Mononuclear cell (primary cell): ENCODE measurements at regions not wholly inside any gene's neighbourhood (a gene's known extent, or its start where the extent isn't known, plus 50 kb on each side); places are given as distances from the start of the nearest gene placed in this dataset.

Source experiments
- H3K27me3 ChIP-seq: 2 replicates; pipeline ENCODE4 v1.6.0; 2011; ENCODE audit warnings: low read length, control low read depth; ENCODE audit not compliant: insufficient read depth
- H3K4me1 ChIP-seq: 2 replicates; pipeline ENCODE4 v1.5.1; 2011; ENCODE audit warnings: mild to moderate bottlenecking, low read length, control low read depth; ENCODE audit not compliant: insufficient read depth
- H3K4me3 ChIP-seq: 2 replicates; pipeline ENCODE4 v1.5.1; 2011; ENCODE audit warnings: mild to moderate bottlenecking, low read length, moderate library complexity
- H3K9me3 ChIP-seq: 2 replicates; pipeline ENCODE4 v1.5.1; 2011; ENCODE audit warnings: low read depth, mild to moderate bottlenecking, control low read depth, low read length

DNA sequence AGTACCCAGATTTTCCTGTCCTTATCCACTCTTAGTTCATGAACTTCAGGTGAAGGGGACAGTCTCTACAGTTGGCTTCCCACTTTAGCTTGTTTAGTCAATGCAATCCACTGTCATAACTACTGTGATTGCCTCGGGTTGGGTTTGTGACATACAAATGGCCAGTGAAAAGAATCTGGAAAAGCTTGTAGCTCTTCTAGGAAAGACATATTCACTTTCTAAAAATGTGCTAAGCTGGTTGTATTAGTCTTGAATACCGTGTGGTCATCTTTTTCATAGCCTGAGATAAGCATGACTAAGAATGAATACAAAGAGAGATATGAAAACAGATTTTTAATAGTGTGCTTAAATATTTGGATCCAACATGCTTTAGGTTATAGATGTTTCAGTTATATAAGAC is 1443.5 kb upstream of the IGFBP7 start:
- no peaks in the 10 kb centered on the region for H3K27me3 ChIP-seq
- no peaks in the 10 kb centered on the region for H3K9me3 ChIP-seq
- no peak overlapping the region for H3K4me3 ChIP-seq
- H3K4me1 ChIP-seq, result no peaks in the 10 kb centered on the region

DNA sequence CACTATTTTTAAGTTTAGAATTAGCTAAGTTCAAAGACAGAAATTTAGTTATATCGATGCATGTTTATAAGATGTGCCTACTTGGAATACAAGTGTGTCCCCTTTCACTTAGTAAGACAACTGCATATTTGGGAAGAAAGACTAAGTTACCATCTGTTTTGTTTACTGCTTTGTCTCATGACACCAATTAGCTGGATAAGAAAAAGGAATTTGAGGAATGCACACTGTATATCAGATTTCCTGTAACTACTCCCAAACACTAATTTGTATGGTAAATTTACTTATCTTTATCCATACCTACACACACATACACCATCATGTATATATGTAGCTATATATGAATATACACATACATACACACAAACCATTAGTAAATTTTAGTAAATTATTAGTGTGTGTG is 1442.8 kb upstream of the IGFBP7 start:
- H3K9me3 ChIP-seq, result no peaks in the 10 kb centered on the region
- no peaks in the 10 kb centered on the region for H3K27me3 ChIP-seq
- no peaks in the 10 kb centered on the region for H3K4me1 ChIP-seq
- no peak overlapping the region for H3K4me3 ChIP-seq

DNA sequence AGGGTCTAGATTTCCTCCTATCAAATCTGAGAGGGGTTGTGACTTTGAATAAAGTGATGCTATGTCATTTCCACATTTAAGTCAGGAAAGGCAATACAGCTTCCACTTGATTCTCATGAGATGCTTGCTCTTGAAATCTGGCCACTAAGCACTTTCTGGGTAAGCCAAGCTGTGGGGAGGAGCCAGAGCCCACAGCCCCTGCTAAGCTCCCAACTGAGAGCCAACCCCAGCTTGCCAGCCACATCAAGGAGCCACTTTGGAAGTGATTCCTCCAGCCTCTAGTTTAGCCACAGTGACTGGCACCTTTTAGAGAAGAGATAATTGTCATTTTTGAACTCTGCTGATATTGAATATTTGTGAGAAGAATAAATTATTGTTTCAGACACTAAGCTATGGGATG is 1441.5 kb upstream of the IGFBP7 start:
- Histone ChIP-seq H3K9me3 (no peaks in the 10 kb centered on the region), H3K4me1 (no peaks in the 10 kb centered on the region), H3K4me3 (no peak overlapping the region), H3K27me3 (no peaks in the 10 kb centered on the region)

DNA sequence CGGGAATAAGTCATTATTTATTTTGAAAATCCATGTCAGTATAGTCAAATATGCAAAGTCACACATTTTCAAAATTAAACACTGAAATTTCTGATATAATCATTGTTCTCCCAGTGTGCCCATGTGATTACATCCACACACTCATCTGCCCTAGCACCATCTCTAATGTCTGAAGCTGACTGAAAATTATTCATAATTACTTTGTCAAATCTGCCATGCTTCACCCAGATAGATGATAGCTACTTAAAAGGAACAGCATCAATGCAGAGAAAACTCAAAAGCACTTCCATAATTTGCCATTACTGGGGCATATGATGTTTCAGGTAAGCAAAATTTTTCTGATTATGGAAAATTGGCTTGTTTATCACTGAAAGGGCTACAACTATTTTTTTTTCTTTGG is 1433.3 kb upstream of the IGFBP7 start:
- Histone ChIP-seq H3K4me1 (no peaks in the 10 kb centered on the region), H3K9me3 (peaks cover 7% of the 10 kb centered on the region), H3K4me3 (no peak overlapping the region), H3K27me3 (no peaks in the 10 kb centered on the region)

DNA sequence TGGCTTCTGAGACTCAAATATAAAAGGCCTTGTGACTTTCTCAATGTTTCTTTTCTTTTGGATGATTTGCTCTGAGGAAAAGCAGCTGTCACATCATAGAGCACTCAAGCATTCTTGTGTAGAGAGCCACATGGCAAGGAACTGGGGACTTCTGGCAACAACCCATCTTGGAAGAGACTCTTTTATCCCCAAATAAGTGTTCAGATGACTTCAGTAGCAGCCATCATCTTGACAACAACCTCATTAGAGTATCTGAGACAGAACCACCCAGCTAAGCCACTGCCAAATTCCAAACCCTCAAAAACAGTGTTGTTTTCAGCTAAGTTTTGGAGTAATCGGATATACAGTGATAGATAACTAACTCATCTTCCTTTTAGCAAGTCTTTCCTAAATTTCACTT is 1431.7 kb upstream of the IGFBP7 start:
- Histone ChIP-seq H3K4me1 (no peaks in the 10 kb centered on the region), H3K4me3 (no peak overlapping the region), H3K27me3 (no peaks in the 10 kb centered on the region), H3K9me3 (peaks cover 7% of the 10 kb centered on the region)

DNA sequence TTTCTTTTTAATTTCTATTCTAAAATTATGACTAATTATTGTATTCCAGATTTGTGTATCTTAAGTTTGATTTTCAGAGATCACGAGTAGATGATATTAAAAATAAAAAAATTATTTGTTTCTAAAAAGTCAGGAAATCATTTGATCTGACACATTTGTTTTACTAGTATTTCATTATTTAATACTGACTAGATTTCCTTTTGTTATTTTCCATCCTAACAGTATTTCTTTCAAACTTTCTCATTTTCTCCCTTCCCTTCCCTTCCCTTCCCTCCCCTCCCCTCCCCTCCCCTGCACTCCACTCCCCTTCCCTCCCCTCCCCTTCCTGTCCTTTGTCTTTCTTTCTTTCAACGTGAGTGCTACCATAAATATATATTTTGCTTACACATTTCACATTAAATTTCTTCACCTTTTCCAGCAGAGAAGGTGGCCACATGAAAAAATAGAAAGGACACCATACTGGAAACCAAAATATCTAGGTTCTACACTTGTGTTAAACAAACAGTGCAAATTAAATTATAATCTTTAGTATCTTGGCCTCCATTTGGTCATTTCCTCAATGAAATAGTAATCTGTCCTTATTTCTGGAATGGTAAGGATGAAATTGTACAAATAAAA is 1412.7 kb upstream of the IGFBP7 start:
- no peaks in the 10 kb centered on the region for H3K27me3 ChIP-seq
- H3K4me1 ChIP-seq, result no peaks in the 10 kb centered on the region
- H3K4me3 ChIP-seq, result no peak overlapping the region
- H3K9me3 ChIP-seq, result no peaks in the 10 kb centered on the region

DNA sequence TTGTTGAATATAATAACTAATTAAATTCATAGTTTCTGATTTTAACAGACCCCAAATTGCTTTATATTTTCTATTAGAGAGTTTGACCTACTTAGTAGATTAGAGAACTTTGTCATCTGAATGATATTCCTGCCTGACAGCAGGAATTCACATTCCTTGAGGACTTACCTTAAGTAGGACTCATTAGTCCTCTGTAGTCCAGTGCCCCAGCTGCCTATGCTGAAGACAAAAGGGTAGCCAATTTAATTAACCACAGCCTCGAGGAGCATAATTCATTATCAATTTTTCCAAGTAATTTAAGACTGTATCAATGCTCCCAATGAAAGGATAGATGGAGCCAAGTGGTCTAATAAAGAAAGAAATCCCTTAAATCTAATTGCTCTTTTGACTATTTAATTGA is 1405.0 kb upstream of the IGFBP7 start:
- no peaks in the 10 kb centered on the region for H3K4me1 ChIP-seq
- H3K9me3 ChIP-seq, result no peaks in the 10 kb centered on the region
- H3K4me3 ChIP-seq, result no peak overlapping the region
- no peaks in the 10 kb centered on the region for H3K27me3 ChIP-seq

DNA sequence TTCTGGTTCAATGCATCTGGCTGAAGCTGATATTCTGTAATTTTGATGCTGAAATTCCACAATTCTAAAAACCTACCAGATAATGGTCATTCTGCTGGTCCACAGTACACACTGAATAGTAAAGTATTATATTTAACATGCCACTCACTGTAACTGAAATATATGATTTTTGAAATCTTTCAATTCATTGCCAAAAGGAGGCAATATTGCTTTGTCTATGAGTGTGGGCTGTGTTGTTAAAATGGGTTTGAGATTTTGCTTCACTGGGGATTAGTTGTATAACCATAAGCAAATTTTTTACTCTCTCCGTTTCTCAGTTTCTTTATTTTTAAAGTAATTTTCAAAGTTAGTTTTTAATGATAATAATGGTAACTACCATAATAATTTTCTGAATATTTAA is 1404.1 kb upstream of the IGFBP7 start:
- Histone ChIP-seq H3K4me1 (no peaks in the 10 kb centered on the region), H3K9me3 (no peaks in the 10 kb centered on the region), H3K27me3 (no peaks in the 10 kb centered on the region), H3K4me3 (no peak overlapping the region)

DNA sequence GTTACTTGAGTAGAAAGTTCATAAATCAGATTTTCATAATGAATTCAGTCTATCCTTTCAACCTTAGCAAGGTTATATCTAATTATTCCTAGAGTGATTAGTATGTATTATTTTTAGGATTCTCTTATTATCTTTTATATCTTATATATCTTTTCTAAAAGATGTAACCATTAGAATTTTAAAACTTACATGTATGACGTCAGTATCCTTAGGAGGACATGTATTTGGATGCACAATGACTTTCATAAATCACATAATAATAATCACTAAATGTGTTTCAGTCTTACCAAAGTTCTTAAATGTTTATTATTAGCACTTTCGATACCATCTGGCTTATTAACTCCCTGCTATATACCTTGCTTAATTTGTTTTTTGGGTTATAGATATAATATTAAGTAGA is 1400.5 kb upstream of the IGFBP7 start:
- H3K27me3 ChIP-seq, result no peaks in the 10 kb centered on the region

DNA sequence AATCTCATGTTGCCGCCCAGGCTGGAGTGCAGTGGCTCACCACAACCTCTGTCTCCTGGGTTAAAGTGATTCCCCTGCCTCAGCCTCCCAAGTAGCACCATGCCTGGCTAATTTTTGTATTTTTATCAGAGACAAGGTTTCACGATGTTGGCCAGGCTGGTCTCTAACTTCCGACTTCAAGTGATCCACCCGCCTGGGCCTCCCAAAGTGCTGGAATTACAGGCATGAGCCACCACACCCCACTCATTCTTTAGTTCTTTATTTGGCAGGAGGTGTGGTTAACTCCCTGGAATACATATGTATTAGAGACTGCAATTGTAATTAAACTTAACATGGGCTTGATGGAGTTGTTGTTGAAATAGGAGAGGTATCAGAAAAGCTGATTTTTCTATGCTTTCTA is 1396.9 kb upstream of the IGFBP7 start:
- Histone ChIP-seq H3K4me3 (no peak overlapping the region), H3K9me3 (peaks cover 6% of the 10 kb centered on the region), H3K27me3 (no peaks in the 10 kb centered on the region), H3K4me1 (no peaks in the 10 kb centered on the region)

More for the DNA sequence above, 1400.5 kb upstream of the IGFBP7 start:
- no peak overlapping the region for H3K4me3 ChIP-seq
- no peaks in the 10 kb centered on the region for H3K4me1 ChIP-seq
- H3K9me3 ChIP-seq, result no peaks in the 10 kb centered on the region

DNA sequence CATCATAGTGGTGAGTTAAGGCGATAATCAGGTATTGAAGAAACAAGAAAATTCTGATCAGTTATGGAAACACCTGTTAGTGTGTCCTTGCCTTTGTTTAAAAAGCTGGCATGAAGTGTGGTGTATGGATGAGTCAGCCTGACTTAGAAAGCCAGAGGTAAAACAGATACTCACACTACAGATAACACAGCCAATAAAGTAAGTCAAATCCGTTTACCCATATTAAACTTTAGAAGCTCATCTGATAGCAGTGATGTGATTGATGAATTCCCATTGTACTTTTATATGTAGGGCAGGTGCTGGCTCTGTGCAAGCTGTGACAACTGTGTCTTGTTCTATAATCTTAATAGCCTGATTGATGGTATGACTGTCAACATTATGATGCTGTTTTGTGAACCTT is 1392.7 kb upstream of the IGFBP7 start:
- Histone ChIP-seq H3K4me1 (no peaks in the 10 kb centered on the region), H3K27me3 (no peaks in the 10 kb centered on the region), H3K9me3 (peaks cover 6% of the 10 kb centered on the region), H3K4me3 (no peak overlapping the region)

DNA sequence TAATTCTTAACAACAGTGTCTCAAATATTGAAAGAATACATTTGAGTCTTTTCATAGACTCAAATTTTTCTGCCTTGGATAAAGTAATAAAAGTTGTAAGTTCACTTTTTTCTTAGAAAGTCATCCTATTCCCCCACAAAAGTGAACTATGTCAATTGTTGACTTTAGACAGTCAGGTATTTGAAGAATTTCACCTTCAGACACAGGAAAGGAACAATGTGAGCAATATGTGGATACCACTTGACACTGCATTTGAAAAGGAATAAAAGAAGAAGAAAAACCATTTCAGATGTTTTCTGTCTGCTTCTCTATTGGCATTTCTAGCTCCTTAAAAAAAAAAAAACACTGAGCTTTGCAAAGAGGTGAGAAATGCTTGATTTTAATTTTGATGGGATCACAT is 1389.0 kb upstream of the IGFBP7 start:
- H3K4me1 ChIP-seq, result no peaks in the 10 kb centered on the region
- H3K9me3 ChIP-seq, result peaks cover 6% of the 10 kb centered on the region
- no peaks in the 10 kb centered on the region for H3K27me3 ChIP-seq
- no peak overlapping the region for H3K4me3 ChIP-seq

DNA sequence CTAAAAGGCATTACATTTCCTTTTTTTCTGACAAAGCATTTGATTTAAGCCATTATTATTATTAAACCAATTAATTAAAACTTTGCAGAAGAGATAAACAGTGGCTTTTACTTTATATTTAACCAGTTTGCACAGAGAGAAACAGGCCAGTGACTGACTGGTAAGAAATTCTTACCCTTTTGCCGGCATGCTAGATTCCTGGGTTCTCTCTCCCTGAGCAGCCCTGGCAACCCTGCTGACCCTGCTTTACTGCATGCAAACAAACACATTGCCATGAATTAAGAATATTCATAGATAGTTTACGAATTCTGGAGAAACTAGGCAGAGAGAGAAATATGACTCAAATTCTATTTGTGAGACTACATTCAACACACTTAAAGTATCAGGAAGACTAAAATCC is 1381.4 kb upstream of the IGFBP7 start:
- no peaks in the 10 kb centered on the region for H3K9me3 ChIP-seq
- H3K27me3 ChIP-seq, result no peaks in the 10 kb centered on the region
- no peaks in the 10 kb centered on the region for H3K4me1 ChIP-seq
- H3K4me3 ChIP-seq, result no peak overlapping the region

DNA sequence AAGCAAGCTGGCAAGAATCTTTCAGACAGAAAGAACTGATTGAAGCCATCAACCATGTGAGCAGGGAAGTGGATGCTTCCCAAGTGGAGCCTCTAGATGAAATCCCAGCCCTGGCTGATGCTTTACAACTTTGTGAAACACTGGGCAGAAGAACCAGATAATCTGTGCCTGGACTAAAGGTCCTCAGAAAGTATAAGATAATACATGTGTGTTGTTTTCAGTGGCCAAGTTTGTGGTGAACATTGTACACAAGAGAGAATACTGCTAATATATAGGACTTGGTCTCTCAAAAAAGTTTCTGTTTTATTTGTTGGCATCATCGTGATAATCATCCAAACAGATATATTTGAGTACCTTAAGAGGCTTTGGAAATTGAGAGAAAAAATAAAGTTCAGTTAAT is 1367.8 kb upstream of the IGFBP7 start:
- Histone ChIP-seq H3K4me3 (no peak overlapping the region), H3K27me3 (no peaks in the 10 kb centered on the region), H3K4me1 (no peaks in the 10 kb centered on the region), H3K9me3 (peaks cover 7% of the 10 kb centered on the region)

DNA sequence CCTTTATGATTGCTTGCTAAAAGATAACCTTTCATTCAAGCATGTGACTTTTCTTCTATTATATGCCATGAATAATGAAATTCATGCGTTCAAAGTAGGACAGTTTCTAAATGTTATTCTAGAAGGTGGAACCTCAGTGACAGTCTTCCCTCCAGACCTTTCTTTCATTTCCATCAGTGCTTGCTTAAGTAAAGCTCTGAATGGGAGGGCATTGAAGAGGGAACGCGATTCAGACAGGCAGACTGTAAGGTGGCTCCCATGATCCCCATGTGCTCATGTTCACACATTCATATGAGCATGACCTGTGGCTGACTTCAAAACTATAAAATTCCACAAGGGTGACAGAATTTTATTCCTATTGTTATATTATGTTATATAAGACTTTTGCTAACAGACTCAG is 1367.3 kb upstream of the IGFBP7 start:
- Histone ChIP-seq H3K4me1 (no peaks in the 10 kb centered on the region), H3K9me3 (peaks cover 7% of the 10 kb centered on the region), H3K27me3 (no peaks in the 10 kb centered on the region), H3K4me3 (no peak overlapping the region)

DNA sequence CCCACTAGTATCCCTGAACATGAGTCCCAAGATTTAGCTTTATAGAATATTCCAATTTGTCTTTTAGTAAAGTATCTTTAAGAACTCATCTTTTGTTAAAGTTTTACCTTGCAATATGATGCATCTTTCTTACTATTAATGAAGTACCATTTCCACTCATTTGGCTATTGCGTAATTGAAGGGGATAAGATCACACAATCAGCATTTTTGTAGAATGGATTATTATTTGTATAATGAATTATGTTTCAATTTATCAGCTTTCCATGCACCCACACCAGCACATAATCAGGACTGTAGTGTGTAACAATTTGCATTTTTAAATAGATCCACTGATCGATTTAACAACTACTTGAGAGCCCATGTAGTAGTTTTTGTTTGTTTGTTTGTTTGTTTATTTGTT is 1364.9 kb upstream of the IGFBP7 start:
- Histone ChIP-seq H3K9me3 (peaks cover 7% of the 10 kb centered on the region), H3K27me3 (no peaks in the 10 kb centered on the region), H3K4me3 (no peak overlapping the region), H3K4me1 (no peaks in the 10 kb centered on the region)
